Hepatic stellate cell (primary cell): ENCODE measurements at regions not wholly inside any gene's neighbourhood (a gene's known extent, or its start where the extent isn't known, plus 50 kb on each side); places are given as distances from the start of the nearest gene placed in this dataset.

ENCODE experiments used
- DNase-seq: peaks from one replicate; pipeline ENCODE4 v3.0.0; 2011; ENCODE audit warnings: low spot score

DNA sequence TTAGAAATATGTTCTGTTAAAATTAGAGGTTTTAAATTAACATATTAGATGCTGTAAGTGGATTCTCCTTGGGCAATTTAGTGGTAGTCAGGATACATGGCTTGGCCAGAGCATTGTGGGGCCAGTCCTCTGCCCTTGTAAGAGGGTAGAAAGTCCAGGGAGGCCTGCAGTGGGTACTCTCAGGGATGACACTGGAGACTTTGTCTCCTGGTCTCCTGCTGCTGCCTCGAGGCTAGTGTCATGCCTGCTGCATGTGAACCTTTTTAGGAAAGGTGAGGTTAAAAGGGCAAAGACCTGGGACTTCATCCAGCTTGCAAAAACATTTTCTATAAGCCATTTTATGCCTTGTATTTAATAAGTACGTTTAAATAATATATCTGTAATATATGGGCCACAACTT, 96.8 kb upstream of the PROK2 start:
- no peak for DNase-seq

DNA sequence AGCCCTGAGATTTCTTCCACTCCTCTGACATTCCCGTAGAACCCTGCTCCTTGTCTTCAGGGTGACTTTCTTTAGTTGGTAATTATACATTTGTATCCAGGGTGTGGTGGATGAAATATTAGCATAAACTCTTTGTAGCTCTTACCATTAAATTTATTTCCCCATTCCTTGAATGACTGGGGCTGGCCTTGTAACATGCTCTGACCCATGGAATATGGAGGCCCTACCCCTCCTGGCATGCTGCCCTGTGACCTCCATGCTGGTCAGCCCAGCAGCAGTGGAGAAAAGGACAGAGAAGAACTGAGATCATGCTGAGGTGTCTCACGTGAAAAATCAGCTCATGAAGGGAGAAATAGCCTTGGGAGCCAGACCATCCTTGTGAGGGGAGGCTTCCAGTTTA, 96.1 kb upstream of the PROK2 start:
- DNase-seq, result no peak

DNA sequence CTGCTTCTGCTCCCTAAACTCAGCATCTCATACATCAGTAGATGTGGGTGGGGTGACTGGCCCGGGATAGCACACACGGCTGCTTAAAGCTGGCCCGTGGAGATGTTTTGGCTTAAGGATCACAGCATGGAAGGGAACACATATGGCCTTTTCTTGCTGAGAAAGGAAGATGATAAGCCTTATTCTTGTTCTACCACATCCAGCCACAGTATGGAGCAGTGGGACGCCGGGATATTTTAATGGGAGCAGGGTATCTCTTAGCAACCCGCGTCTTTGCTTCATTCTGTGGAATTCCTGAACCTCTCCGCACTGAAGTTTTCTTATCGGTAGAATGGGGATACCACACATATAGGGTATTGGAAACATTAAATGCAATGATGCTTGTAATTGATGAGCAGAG, 94.1 kb upstream of the PROK2 start:
- DNase-seq, result no peak

DNA sequence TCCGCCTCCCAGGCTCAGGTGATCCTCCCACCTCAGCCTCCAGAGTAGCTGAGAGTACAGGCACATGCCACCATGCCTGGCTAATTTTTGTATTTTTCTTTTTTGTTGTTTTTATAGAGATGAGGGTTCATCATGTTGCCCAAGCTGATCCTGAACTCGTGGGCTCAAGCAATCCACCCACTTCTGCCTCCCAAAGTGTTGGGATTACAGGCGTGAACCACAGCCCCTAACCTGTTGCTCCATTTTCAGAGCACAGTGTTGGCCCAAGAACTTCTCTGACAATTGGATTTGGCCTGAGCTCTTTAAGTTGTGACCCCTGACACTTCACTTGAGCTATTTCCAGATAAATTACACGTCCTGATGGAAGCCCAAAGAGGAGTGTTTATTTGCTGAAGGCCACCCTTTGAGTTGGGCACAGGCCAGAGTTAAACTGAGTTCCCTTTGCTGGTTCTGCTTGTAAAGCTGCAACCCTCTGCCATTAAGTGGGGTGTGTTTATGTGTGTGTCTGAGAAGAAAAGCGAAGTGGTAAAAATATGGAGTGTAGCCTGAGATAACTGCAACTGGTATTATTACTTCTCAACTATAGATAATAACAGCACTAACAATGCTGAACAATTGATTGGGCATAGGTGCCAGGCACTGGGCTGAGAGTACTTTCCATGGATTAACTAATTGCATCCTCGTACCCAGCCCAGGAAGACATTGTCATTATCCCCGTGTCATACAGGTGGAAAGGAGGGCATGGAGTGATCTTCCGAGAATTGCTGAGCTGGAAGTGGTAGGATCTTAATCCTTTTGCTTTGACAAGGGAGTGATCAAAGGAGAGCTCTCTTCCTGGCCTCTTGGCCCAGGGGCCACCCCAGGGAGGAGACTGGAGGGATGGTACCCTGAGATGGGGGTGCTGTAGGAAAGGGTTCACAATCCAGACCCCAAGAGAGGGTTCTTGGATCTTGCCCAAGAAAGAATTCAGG, 91.5 kb upstream of the PROK2 start:
- no peak for DNase-seq

DNA sequence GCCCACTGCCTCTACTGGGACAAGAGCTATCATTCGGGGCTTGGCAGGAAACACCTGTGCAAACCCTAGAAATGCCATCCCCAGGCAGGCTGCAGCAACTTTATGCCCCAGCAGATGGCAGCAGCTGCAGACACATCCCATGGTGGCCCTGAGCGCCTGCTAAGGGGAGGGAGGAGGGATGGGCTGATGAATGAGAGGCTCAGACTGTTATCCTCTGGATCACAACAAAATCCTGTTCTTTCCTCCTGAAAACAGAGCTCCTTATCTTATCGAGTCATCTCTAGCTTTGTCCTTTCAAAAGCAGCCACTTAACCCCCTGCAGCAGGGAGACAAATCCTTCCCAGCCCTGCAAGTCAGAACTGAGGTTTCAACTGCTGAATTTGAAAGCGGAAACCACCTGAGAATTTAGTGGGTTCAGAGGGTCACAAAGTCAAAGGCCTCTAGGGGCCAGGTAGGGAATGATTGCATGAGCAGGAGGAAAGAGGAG, 90.6 kb upstream of the PROK2 start:
- DNase-seq, result peak; percentile 66

DNA sequence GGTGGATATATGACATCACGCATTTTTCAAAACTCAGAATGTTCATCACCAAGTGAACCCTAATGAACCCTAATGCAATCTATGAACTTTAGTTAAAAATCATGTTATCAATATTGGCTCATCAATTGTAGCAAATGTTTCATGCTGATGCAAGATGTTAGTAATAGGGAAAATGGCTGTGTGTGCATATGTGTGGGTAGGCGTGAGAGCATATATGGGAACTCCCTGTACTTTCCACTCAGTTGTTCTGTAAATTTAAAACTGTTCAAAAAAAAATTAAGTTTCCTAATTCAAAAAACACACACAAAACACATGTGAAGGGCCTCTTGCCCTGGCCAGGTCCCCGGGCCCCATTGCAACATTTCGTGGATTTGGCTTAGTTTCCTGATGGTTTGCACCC, 89.7 kb upstream of the PROK2 start:
- DNase-seq, result no peak

DNA sequence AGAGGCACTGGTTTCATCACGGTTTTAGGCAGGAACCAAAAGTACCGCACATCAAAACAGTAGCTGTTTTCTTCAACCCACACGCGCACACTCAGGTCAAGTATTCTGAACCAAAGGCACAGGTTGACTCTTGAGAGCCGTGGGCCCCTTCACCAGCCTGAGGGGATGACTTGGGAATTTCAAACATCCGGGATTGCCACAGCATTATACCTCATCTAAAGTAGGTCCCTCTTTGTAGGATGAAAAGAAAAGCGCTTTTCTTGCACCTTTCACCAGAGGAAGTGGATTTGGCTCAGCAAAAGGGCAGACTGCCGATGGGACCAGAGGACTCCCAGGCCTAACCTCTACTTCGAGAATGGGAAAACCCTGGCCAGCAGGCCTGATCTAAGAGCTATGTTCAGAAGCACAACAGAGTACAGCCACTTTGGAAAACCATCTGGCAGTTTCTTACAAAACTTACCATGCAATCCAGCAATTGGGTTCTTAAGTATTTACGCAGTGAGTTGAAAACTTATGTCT, 88.2 kb upstream of the PROK2 start:
- no peak for DNase-seq

DNA sequence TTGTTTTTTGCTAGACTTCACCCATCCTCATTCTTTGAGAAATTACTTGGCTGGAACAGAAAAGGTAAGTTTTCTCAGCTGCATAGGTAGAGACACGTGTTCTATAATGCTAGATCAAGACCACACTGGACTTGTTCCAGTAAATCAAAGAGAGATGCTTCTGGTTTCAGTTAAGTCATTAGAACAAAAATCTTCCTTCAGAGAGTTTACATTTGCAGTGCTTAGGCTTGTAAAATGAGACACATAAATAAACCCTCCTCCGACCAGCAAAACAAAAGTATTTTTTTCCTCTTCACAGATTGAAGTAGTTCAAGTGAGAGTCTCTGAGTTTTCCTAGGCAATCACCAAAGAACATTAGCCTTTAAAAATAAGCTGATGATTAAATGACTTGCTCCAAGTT, 87.3 kb upstream of the PROK2 start:
- no peak for DNase-seq

DNA sequence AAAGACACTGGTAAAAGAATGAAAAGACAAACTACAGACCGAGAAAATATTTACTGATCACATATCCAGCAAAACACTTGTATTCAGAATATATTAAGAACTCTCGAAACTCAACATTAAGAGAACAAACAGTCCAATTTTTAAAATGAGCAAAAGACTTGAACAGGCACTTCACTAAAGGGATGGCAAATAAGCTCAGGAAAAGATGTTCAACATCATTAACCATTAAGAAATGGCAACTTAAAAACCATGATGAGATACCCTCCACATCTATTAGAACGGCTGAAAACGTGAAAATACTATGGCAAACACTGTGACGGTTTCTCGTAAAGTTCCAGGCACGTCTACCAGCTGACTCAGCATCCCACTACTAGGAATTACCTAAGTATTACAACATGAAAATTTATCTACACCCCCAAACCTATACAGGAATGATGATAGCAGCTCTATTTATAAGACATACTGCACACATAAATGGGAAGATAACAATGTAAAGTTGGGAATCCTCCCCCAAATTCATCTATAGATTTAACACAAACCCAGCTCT, 86.1 kb upstream of the PROK2 start:
- DNase-seq, result no peak

DNA sequence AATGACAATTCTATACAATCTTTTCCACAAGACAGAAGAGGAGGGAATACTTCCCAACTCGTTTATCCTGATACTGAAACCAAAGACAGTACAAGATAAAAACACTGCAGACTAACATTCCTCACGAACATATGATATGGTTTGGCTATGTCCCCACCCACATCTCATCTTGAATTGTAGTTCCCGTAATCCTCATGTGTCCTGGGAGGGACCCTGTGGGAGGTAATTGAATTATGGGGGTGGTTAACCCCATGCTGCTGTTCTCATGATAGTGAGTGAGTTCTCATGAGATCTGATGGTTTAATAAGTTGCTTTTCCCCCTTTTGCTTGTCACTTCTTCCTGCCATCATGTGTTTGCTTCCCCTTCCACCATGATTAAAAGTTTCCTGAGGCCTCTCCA, 83.9 kb upstream of the PROK2 start:
- no peak for DNase-seq

DNA sequence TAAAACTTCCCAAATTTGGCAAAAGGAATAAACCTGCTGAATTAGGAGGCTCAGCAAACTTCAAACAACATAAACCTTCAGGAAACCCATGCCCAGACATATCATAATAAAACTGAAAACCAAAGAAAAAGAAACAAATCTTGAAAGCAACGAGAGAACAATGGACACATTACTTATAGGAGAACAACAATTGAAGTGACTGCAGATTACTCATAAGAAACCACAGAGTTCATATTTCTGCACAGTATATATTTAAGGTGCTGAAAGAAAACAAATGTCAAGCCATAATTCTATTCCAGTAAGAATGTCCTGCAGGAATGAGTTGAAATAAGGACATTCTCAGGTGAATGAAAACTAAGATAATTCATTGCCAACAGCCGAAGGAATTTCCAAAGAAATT, 80.8 kb upstream of the PROK2 start:
- no peak for DNase-seq

DNA sequence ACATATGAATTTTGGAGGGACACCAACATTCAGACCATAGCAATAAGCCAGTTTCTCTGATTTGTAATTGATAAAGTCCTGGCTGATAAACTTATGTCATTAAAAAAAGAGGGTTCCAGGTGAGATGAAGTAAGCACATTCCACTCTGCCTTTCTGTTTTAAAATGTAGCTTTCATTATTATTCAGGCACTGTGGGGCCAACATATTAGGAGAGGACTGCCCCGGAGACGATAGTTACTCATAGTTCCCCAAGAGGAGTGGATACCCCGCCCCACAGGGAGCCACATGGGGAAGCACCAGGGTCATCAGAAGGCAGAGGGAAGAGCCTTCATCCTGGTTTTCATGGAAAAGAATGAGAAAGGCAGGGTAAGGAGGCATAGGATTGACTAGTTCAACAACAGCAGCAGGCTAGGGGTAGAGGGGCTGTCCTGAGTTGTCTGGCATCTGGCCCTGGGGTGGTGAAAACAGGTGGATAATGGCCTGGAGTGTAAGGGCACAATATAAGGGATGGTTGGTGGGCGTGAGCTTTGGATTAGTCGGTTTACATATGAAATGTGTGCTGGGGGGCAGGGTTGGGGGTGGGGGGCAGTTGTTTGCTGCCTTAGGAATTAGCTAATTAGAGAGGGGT, 78.7 kb upstream of the PROK2 start:
- no peak for DNase-seq

DNA sequence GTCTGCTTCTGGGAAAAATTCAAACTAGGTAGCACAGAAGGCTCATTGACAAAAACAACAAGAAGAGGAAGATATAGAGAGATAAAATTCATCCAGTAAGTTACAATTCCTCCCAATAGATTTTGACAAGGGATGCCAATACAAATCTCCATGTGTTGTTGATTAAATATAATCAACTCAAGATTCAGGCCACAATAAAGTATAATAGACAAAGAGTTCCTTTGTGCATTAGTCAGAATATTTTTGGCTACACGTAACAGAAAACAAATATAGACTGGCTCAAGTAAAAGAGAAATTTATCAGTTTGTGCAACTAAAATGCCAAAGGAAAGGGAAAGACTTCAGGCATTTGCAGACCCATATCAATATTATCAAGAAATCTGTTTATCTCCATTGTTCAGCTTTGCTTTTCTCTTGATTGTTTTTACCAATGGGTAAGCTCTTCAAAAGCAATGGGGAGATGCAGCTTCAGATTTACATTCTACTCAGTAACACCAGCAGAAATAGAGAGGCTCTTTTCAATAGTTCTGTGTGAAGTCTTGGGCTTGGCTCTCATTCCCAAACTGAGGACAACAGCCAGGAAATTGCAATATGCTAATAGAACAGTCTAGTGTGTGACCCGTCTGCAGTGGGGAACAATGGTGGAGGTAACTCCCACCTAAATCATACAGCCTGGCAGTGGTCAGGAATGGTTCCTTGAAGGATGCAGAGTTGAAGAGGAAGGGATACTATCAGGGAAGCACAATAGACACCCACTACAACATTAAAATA, 77.6 kb upstream of the PROK2 start:
- no peak for DNase-seq

DNA sequence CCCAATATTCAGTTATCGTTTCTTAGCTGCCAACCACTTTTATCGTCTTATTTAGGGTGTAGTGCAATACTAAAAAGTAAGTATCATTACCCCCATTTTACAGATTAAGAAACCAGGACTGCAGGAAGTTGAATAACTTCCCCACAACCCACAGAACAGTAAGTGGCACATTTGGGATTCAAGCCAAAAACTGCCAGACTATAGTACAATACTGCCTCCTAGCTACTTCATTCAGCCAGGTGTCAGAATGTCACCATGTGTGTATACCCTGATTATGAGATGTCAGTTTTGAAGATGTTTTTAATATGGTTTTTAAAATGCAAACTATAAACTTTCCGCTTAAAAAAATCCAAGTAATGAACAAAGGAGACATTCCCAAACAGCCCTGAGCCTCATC, 74.2 kb upstream of the PROK2 start:
- DNase-seq, result no peak

DNA sequence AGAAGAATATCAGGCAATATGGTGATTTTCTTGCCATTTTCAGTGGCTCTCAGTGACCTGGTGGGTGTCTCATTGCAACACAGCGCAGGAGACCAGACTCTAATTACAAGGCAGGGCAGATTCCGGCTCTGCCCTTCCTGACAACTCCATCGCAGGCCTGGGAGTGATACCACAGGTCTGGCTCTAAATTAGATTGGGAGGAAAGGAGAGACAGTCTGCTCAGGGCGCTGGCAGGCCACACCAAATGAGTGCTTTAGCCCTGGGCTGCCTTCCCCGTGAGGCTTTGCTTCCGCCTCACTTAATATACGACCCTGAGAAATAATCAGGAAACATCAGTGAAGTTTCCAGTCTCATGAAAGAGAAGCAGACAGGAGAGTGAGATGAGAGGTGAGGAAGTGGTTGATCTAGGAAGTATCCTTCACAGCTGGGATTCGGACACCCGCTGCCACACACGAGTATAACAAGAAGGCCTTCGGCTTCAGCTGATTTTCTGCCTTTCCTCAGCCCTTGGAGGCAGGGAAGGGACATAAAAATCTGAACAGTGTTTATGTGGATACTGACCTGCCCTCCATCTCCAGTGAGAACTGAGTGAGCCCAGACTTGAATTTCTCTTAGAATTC, 73.7 kb upstream of the PROK2 start:
- DNase-seq, result no peak

DNA sequence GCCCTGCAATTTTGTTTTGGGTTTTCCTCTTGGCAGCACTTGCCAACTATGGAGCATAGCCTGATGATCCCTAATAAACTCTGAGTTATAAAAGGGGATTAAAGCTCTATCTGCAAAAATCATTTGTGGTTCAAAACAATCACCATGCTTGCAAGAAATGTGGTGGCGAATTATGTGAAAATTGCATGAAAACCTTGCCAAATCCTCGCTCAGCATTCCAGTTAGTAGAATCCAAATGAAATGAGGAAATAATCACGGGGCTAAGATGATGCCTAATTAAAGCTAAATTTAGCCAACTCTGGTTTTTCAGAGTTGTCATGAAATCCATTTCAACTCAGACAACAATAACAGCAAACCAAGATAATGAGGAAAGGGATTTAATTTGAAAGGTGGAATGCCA, 73.0 kb upstream of the PROK2 start:
- DNase-seq, result no peak

DNA sequence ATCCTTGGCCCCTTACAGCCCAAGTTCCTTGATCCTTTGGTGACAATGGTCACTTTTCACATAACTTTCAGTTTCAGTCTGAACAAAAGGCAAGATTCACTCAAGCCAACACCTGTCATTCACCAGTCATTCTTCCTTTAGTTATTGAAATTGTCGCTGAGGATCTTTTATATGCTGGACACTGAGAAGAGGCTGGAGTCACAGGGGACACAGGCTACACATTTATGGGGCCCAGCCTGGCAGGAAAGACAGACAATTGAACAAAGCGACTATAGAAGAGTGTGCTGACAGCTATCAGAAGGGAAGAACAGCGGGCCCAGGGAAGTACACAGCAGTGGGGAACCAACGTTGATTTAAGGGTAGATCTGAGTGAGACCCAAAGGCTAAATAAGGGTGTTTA, 69.8 kb upstream of the PROK2 start:
- no peak for DNase-seq

DNA sequence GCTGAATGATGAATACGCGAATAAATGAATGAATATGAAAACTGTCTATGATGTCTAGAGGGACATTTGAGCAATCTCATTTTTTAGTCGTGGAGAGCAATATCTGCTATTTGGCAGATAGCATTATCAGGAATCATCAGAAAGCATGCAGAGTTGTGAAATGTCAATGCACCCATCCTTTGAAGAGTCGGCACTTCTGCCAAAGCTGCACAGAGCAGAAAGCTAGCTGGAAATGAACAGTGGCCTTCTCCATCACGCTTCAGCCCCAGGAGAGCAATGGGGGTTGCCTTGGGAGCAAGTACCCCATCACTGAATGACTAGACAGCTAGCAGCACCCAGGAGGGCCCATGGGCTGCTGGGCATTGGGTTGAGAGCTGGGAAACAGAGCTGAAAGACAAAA, 69.1 kb upstream of the PROK2 start:
- no peak for DNase-seq

DNA sequence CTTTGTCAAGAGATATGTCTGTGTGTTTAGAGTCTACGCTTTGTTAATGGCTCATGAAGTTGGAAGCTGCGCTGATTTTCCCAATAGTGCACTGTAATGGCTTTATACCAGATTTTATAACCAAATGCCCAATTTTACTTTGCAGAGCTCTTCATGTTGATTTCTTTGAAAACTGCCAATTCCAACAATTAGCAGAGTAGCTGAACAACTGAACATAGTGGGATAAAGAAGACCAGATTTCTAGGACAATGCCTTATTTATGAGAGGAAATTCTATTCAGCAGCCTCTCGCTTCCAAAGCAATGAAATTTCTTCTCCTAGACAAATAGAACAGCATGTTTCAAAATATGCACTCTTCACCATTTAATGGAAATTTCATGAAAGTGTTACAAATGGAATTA, 66.9 kb upstream of the PROK2 start:
- DNase-seq, result no peak

DNA sequence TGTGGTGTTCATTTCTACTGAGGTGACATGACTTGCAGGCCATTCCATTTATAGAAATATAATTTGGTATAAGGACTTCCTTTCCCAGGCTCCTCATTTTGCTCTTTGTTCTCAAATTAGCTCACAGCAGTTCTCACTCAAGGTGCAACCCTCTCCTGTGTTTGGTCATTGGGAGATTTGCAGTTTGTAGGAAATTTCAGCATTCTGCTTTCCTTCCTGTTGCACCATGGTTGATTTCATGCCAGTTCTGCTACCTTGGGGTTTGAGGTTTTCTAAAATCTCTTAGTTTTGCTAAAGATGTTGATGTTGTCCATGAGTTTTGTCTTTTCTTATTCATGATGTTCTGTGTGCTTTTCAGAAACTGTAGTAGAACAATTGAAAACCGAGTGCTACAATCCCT, 65.7 kb upstream of the PROK2 start:
- no peak for DNase-seq

DNA sequence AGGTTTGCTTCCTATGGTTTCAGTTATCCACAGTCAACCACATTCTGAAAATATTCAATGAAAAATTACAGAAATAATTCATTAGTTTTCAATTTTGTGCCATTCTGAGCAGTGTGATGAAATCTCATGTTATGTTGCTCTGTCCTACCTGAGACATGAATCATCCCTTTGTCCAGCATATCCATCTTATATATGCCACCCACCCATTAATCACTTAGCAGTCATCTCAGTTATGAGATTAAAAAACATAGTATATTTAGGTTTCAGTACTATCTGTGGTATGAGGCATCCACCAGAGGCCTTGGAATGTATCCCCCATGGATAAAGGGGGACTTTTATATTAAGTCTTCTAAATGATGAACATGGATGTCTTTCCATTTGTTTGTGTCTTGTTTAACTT, 64.7 kb upstream of the PROK2 start:
- DNase-seq, result no peak

DNA sequence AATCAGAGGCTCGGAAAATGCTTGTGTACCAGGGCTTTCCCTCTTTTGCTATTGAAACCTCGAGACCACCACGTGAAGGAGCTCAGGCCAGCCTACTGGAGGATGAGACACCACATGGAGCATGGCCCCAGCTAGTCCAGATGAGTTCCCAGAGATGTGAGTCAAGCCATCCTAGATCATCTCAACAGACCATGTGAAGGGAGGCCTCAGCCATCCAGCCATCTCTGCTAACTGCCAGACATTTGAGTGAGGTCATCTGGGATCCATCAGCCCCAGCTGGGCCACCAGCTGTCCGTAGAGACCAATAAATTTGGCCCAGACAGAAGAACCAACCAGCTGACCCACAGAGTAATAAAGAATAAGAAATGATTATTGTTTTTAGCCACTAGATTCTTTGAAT, 62.8 kb upstream of the PROK2 start:
- DNase-seq, result no peak
